B cell (primary cell): ENCODE measurements at regions not wholly inside any gene's neighbourhood (a gene's known extent, or its start where the extent isn't known, plus 50 kb on each side); places are given as distances from the start of the nearest gene placed in this dataset.

ENCODE experiments used
- CTCF ChIP-seq: fragments of 200-600 bp; IDR thresholded peaks from one replicate; pipeline ENCODE4 v1.8.0; 2022; ENCODE audit warnings: antibody characterized with exemption, mild to moderate bottlenecking
- EZH2 ChIP-seq: IDR thresholded peaks from 2 replicates; pipeline ENCODE4 v1.6.1; 2012; ENCODE audit warnings: borderline replicate concordance, low read depth, mild to moderate bottlenecking, moderate library complexity, low read length; ENCODE audit not compliant: insufficient read depth, poor library complexity, severe bottlenecking

GRCh38 chr4:155099231-155099630 is 109.2 kb upstream of the NPY2R start:
- TF ChIP-seq CTCF: no peak
- TF ChIP-seq EZH2: no peak
